IMR-90 (cell line): ENCODE measurements at regions not wholly inside any gene's neighbourhood (a gene's known extent, or its start where the extent isn't known, plus 50 kb on each side); places are given as distances from the start of the nearest gene placed in this dataset.

Experiments
- ATAC-seq: fragments of 200-7000 bp; cut with Tn5 transposase; 2 replicates; pipeline ENCODE4 v1.9.1; 2020; ENCODE audit warnings: low read depth, mild to moderate bottlenecking, moderate library complexity
- BruUV-seq: library from RNA; stranded (reverse); fragments of 400-500 nt; replicated peaks from 2 replicates; lab custom pipeline; 2021; lab: Mats Ljungman, UMichigan
- CTCF ChIA-PET: fragments of 300-600 bp; formaldehyde crosslinking; extraction: SDS; loops from one replicate; lab custom pipeline; 2021; ENCODE audit warnings: antibody characterized with exemption; lab: Yijun Ruan, JAX
- POLR2A ChIA-PET: fragments of 300-600 bp; sonication (Branson Sonifier 250); formaldehyde crosslinking; loops from one replicate; lab custom pipeline; 2022; ENCODE audit warnings: antibody characterized with exemption; ENCODE audit not compliant: unreplicated experiment; lab: Charles Lee
- DNase-seq: peaks from one replicate; pipeline ENCODE4 v3.0.0; 2013
- H2AFZ ChIP-seq: replicated peaks from 2 replicates; pipeline ENCODE3; 2013; ENCODE audit warnings: low read length, mild to moderate bottlenecking; ENCODE audit not compliant: poor library complexity
- H2AK5ac ChIP-seq: 2 replicates; pipeline ENCODE4 v1.6.1; 2013; ENCODE audit warnings: low read depth, low read length, inconsistent platforms
- H2AK9ac ChIP-seq: replicated peaks from 2 replicates; pipeline ENCODE3; 2013; ENCODE audit warnings: mild to moderate bottlenecking, low read depth, low read length, moderate library complexity; ENCODE audit not compliant: poor library complexity
- H2BK120ac ChIP-seq: 2 replicates; pipeline ENCODE4 v1.6.1; 2013; ENCODE audit warnings: low read depth, low read length, inconsistent platforms
- H2BK15ac ChIP-seq: 3 replicates; pipeline ENCODE4 v1.6.1; 2013; ENCODE audit warnings: low read depth, low read length, inconsistent platforms
- H2BK20ac ChIP-seq: 2 replicates; pipeline ENCODE4 v1.6.1; 2013; ENCODE audit warnings: low read depth, mild to moderate bottlenecking, inconsistent platforms, low read length, moderate library complexity
- H2BK5ac ChIP-seq: 2 replicates; pipeline ENCODE4 v1.6.1; 2013; ENCODE audit warnings: mild to moderate bottlenecking, low read depth, low read length, inconsistent platforms; ENCODE audit not compliant: poor library complexity, severe bottlenecking
- H3K14ac ChIP-seq: replicated peaks from 2 replicates; pipeline ENCODE4 v1.6.1; 2013; ENCODE audit warnings: low read depth, low read length, inconsistent platforms
- H3K18ac ChIP-seq: 2 replicates; pipeline ENCODE4 v1.6.1; 2013; ENCODE audit warnings: low read depth, low read length, control low read depth
- H3K23ac ChIP-seq: 2 replicates; pipeline ENCODE4 v1.6.1; 2013; ENCODE audit warnings: low read depth, low read length, inconsistent platforms
- H3K27ac ChIP-seq: 2 replicates; pipeline ENCODE4 v1.5.1; 2013; ENCODE audit warnings: mild to moderate bottlenecking, control low read depth, low read length; ENCODE audit not compliant: insufficient read depth
- H3K27me3 ChIP-seq: 2 replicates; pipeline ENCODE4 v1.6.1; 2013; ENCODE audit warnings: low read length; ENCODE audit not compliant: control insufficient read depth, insufficient read depth
- H3K36me3 ChIP-seq: 2 replicates; pipeline ENCODE4 v1.6.1; 2013; ENCODE audit warnings: low read length, mixed read lengths; ENCODE audit not compliant: control insufficient read depth, insufficient read depth
- H3K4ac ChIP-seq: 2 replicates; pipeline ENCODE4 v1.6.1; 2013; ENCODE audit warnings: low read depth, low read length, inconsistent platforms
- H3K4me1 ChIP-seq: 2 replicates; pipeline ENCODE4 v1.6.1; 2013; ENCODE audit warnings: low read length, mixed read lengths; ENCODE audit not compliant: control insufficient read depth, insufficient read depth
- H3K4me2 ChIP-seq: 2 replicates; pipeline ENCODE4 v1.6.1; 2013; ENCODE audit warnings: low read depth, mild to moderate bottlenecking, control low read depth, low read length, moderate library complexity
- H3K4me3 ChIP-seq: 2 replicates; pipeline ENCODE4 v1.5.1; 2013; ENCODE audit warnings: low read depth, mild to moderate bottlenecking, control low read depth, low read length, moderate library complexity; ENCODE audit not compliant: insufficient read depth
- H3K56ac ChIP-seq: 2 replicates; pipeline ENCODE4 v1.6.1; 2013; ENCODE audit warnings: low read length, inconsistent platforms; ENCODE audit not compliant: insufficient read depth; ENCODE audit errors: extremely low read depth
- H3K79me1 ChIP-seq, 2 experiments: 2 replicates each; pipeline ENCODE4 v1.6.1; 2013; ENCODE audit warnings: low read length in 2 of 2, inconsistent platforms in 1 of 2, low read depth in 1 of 2
- H3K9ac ChIP-seq: 2 replicates; pipeline ENCODE4 v1.6.1; 2013; ENCODE audit warnings: low read depth, low read length, control low read depth
- H3K9me1 ChIP-seq: 2 replicates; pipeline ENCODE4 v1.6.1; 2013; ENCODE audit warnings: low read length, inconsistent platforms; ENCODE audit not compliant: insufficient read depth
- H3K9me3 ChIP-seq: 2 replicates; pipeline ENCODE4 v1.6.1; 2013; ENCODE audit warnings: low read length; ENCODE audit not compliant: control insufficient read depth, insufficient read depth
- H4K20me1 ChIP-seq: 2 replicates; pipeline ENCODE4 v1.6.1; 2013; ENCODE audit warnings: low read length, inconsistent platforms; ENCODE audit not compliant: insufficient read depth
- H4K5ac ChIP-seq: 2 replicates; pipeline ENCODE4 v1.6.1; 2013; ENCODE audit warnings: mild to moderate bottlenecking, low read depth, low read length, control low read depth
- H4K8ac ChIP-seq, 2 experiments: 2 replicates each; pipeline ENCODE4 v1.6.1; 2013; ENCODE audit warnings: low read depth in 2 of 2, low read length in 2 of 2, control low read depth in 1 of 2, inconsistent platforms in 1 of 2
- H4K91ac ChIP-seq: 2 replicates; pipeline ENCODE4 v1.6.1; 2013; ENCODE audit warnings: low read depth, low read length, inconsistent platforms; ENCODE audit not compliant: insufficient read depth
- BHLHE40 ChIP-seq: fragments of 150-350 bp; IDR thresholded peaks from 2 replicates; pipeline ENCODE4 v1.6.1; 2016; ENCODE audit warnings: mild to moderate bottlenecking, low read depth, low read length
- CEBPB ChIP-seq: IDR thresholded peaks from 2 replicates; pipeline ENCODE4 v1.6.1; 2012; ENCODE audit warnings: low read depth, low read length, improper control_type of control experiment
- CHD1 ChIP-seq: IDR thresholded peaks from 2 replicates; pipeline ENCODE4 v1.6.1; 2012; ENCODE audit warnings: low read depth, low read length, improper control_type of control experiment
- CTCF ChIP-seq: conservative IDR thresholded peaks from 2 replicates; pipeline ENCODE4 v1.5.1; 2012; ENCODE audit warnings: mild to moderate bottlenecking, low read depth, low read length, improper control_type of control experiment
- FOS ChIP-seq: fragments of 150-350 bp; IDR thresholded peaks from 2 replicates; pipeline ENCODE4 v1.6.1; 2016; ENCODE audit warnings: low read depth, low read length
- MAFK ChIP-seq: IDR thresholded peaks from 2 replicates; pipeline ENCODE4 v1.6.1; 2012; ENCODE audit warnings: low read depth, low read length, improper control_type of control experiment
- MAZ ChIP-seq: IDR thresholded peaks from 2 replicates; pipeline ENCODE4 v1.6.1; 2012; ENCODE audit warnings: low read depth, mild to moderate bottlenecking, low read length, improper control_type of control experiment, moderate library complexity, borderline replicate concordance
- MXI1 ChIP-seq: IDR thresholded peaks from 2 replicates; pipeline ENCODE4 v1.6.1; 2012; ENCODE audit warnings: low read depth, mild to moderate bottlenecking, low read length, moderate library complexity, borderline replicate concordance
- NFE2L2 ChIP-seq: fragments of 150-350 bp; IDR thresholded peaks from 2 replicates; pipeline ENCODE4 v1.6.1; 2016; ENCODE audit warnings: low read depth, mild to moderate bottlenecking, low read length
- POLR2A ChIP-seq: IDR thresholded peaks from 2 replicates; pipeline ENCODE4 v1.6.1; 2012; ENCODE audit warnings: mild to moderate bottlenecking, low read depth, low read length
- RAD21 ChIP-seq: IDR thresholded peaks from 2 replicates; pipeline ENCODE4 v1.6.1; 2012; ENCODE audit warnings: low read length, improper control_type of control experiment
- RCOR1 ChIP-seq: IDR thresholded peaks from 2 replicates; pipeline ENCODE4 v1.6.1; 2012; ENCODE audit warnings: mild to moderate bottlenecking, low read length, improper control_type of control experiment; ENCODE audit not compliant: insufficient replicate concordance
- RFX5 ChIP-seq: IDR thresholded peaks from 2 replicates; pipeline ENCODE4 v1.8.0; 2012; ENCODE audit warnings: low read depth, mild to moderate bottlenecking, low read length, moderate library complexity
- SMC3 ChIP-seq: fragments of 150-350 bp; IDR thresholded peaks from 2 replicates; pipeline ENCODE4 v1.6.1; 2016; ENCODE audit warnings: low read depth, mild to moderate bottlenecking, antibody characterized with exemption, low read length, moderate library complexity
- USF2 ChIP-seq: fragments of 150-350 bp; IDR thresholded peaks from 2 replicates; pipeline ENCODE4 v1.6.1; 2017; ENCODE audit warnings: mild to moderate bottlenecking, antibody characterized with exemption, low read length, low read depth
- WGBS, 2 experiments: methylation state at CpG; one replicate each; pipeline versions ENCODE4 v1.1.5 to v1.1.7; 2013; ENCODE audit warnings: missing lambda C conversion rate in 2 of 2; ENCODE audit not compliant: insufficient read length in 1 of 2; ENCODE audit errors: extremely low coverage in 2 of 2; 5-methylcytosine and 5-hydroxymethylcytosine counted together
- dilution Hi-C: fragments of 300-500 bp; cut with HindIII; formaldehyde crosslinking; loops from one replicate; pipeline ENCODE4 v1.14.3; 2018; ENCODE audit warnings: low sequenced_read_pairs; ENCODE audit not compliant: unreplicated experiment
- in situ Hi-C: fragments of 300-500 bp; cut with MboI; formaldehyde crosslinking; loops from 3 replicates; pipeline ENCODE4 v1.14.3; 2019; ENCODE audit warnings: low sequenced_read_pairs, inconsistent platforms, mixed read lengths
- intact Hi-C: fragments of 100-400 bp; cut with micrococcal nuclease; formaldehyde crosslinking; loops from 2 replicates; pipeline ENCODE4 v1.10.0; 2022
- TF ChIP-seq, protein P1 (sequence below): fragments of 150-350 bp; IDR thresholded peaks from 2 replicates; pipeline ENCODE4 v1.6.1; 2016; ENCODE audit warnings: low read depth, mild to moderate bottlenecking, low read length, moderate library complexity, borderline replicate concordance

- no TSS peak for BruUV-seq
Observed at GRCh38 chr14:36059531-36059930, 117.0 kb downstream of the PTCSC3 start.

More at GRCh38 chr14:36059531-36059930, 117.0 kb downstream of the PTCSC3 start:
- H3K9me3 ChIP-seq: no peaks in the 10 kb centered on the region
- no peak overlapping the region for H2AK5ac ChIP-seq
- no peak overlapping the region for H2BK20ac ChIP-seq
- H3K4ac ChIP-seq: no peak overlapping the region
- H3K27ac ChIP-seq: no peak overlapping the region
- no peak overlapping the region for H2AFZ ChIP-seq
- no peak overlapping the region for H4K91ac ChIP-seq
- no peaks in the 10 kb centered on the region; the same call in 1 of the 2 replicates for H3K27me3 ChIP-seq
- no CpG with 5 or more reads among the region's 2 CpGs for WGBS, 2 experiments
- H3K9ac ChIP-seq: no peak overlapping the region
- no peak overlapping the region for H3K18ac ChIP-seq
- CTCF ChIA-PET: no interaction called here
- H4K5ac ChIP-seq: no peak overlapping the region
- no peak overlapping the region for H3K4me3 ChIP-seq
- dilution Hi-C loops (no loop called here), intact Hi-C loops (no loop called here), in situ Hi-C loops (no loop called here)
- TF ChIP-seq FOS: no peak
- no peak for TF ChIP-seq RFX5
- no peak for TF ChIP-seq CTCF
- no peak for TF ChIP-seq CHD1
- TF ChIP-seq RCOR1: no peak
- TF ChIP-seq, protein P1, sequence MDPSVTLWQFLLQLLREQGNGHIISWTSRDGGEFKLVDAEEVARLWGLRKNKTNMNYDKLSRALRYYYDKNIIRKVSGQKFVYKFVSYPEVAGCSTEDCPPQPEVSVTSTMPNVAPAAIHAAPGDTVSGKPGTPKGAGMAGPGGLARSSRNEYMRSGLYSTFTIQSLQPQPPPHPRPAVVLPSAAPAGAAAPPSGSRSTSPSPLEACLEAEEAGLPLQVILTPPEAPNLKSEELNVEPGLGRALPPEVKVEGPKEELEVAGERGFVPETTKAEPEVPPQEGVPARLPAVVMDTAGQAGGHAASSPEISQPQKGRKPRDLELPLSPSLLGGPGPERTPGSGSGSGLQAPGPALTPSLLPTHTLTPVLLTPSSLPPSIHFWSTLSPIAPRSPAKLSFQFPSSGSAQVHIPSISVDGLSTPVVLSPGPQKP: no peak
- no peak for TF ChIP-seq USF2
- no peak for TF ChIP-seq POLR2A
- TF ChIP-seq RAD21: no peak
- TF ChIP-seq MXI1: no peak
- TF ChIP-seq SMC3: no peak
- TF ChIP-seq MAZ: no peak
- no peak for TF ChIP-seq NFE2L2
- no peak for TF ChIP-seq BHLHE40
- TF ChIP-seq MAFK: no peak
- TF ChIP-seq CEBPB: no peak
- no peak overlapping the region for H3K4me2 ChIP-seq
- H2AK9ac ChIP-seq: no peak overlapping the region
- no peaks in the 10 kb centered on the region for H3K79me1 ChIP-seq
- no peaks in the 10 kb centered on the region for H4K20me1 ChIP-seq
- H3K4me1 ChIP-seq: no peaks in the 10 kb centered on the region
- POLR2A ChIA-PET: no interaction called here
- no peak overlapping the region for H2BK15ac ChIP-seq
- no peak overlapping the region for H2BK5ac ChIP-seq
- no peak overlapping the region for H3K14ac ChIP-seq
- H3K36me3 ChIP-seq: no peaks in the 10 kb centered on the region
- no peak overlapping the region for H2BK120ac ChIP-seq
- ATAC-seq (no peak), DNase-seq (no peak)
- H3K56ac ChIP-seq: no peak overlapping the region; the same call in 1 of the 2 replicates
- H3K23ac ChIP-seq: no peak overlapping the region
- no peak overlapping the region for H4K8ac ChIP-seq
- H3K9me1 ChIP-seq: no peaks in the 10 kb centered on the region
